ENCODE measurements at regions not wholly inside any gene's neighbourhood (a gene's known extent, or its start where the extent isn't known, plus 50 kb on each side); places are given as distances from the start of the nearest gene placed in this dataset.

- H3K27me3 ChIP-seq: no peaks in the 10 kb centered on the region
- H3K36me3 ChIP-seq: no peaks in the 10 kb centered on the region
- H3F3A ChIP-seq (ENCODE audit: low read depth): no peaks in the 10 kb centered on the region
- H3K79me2 ChIP-seq (ENCODE audit: low read depth): no peaks in the 10 kb centered on the region
- H2AFZ ChIP-seq (replicated peaks): no peak overlapping the region
- no peaks in the 10 kb centered on the region for H3K36me3 Mint-ChIP-seq
- no peak overlapping the region for H3K27ac ChIP-seq
- no peak overlapping the region for H3K4me2 ChIP-seq
- H3K9ac ChIP-seq: no peak overlapping the region
- peaks cover 3% of the 10 kb centered on the region for H3K27me3 Mint-ChIP-seq (ENCODE audit: insufficient read depth, low read depth)
- H3K4me1 Mint-ChIP-seq: no peaks in the 10 kb centered on the region
- no peaks in the 10 kb centered on the region for H4K20me1 ChIP-seq (ENCODE audit: low read depth)
- H3K9me3 ChIP-seq (ENCODE audit: low read depth): no peaks in the 10 kb centered on the region
- no peaks in the 10 kb centered on the region for H3K9me3 Mint-ChIP-seq
- no peak overlapping the region for H3K4me3 Mint-ChIP-seq
- H3K27ac Mint-ChIP-seq: no peak overlapping the region
- TF ChIP-seq CTCF (IDR thresholded peaks at IDR 0.05) (peak; percentile 64), EZH2 (IDR thresholded peaks at IDR 0.05) (no peak), EZH2phosphoT487 (IDR thresholded peaks at IDR 0.05) (no peak)
- DNase-seq (ENCODE audit: low spot score): peak; percentile 49
- H3K4me1 ChIP-seq: peaks cover 4% of the 10 kb centered on the region
- no peak overlapping the region for H3K4me3 ChIP-seq
These were observed 131.7 kb upstream of the EEPD1 start for GRCh38 chr7:36021367-36021766.

- Mint-ChIP-seq H3K27ac (no peak overlapping the region), H3K4me3 (no peak overlapping the region), H3K9me3 (no peaks in the 10 kb centered on the region), H3K36me3 (no peaks in the 10 kb centered on the region), H3K27me3 (ENCODE audit: insufficient read depth, low read depth) (peaks cover 3% of the 10 kb centered on the region), H3K4me1 (no peaks in the 10 kb centered on the region)
- Histone ChIP-seq H3K27ac (no peak overlapping the region), H2AFZ (replicated peaks) (no peak overlapping the region), H3F3A (ENCODE audit: low read depth) (no peaks in the 10 kb centered on the region), H3K4me3 (no peak overlapping the region), H3K4me2 (no peak overlapping the region), H3K27me3 (no peaks in the 10 kb centered on the region), H3K36me3 (no peaks in the 10 kb centered on the region), H4K20me1 (ENCODE audit: low read depth) (no peaks in the 10 kb centered on the region), H3K9me3 (ENCODE audit: low read depth) (no peaks in the 10 kb centered on the region), H3K4me1 (peaks cover 4% of the 10 kb centered on the region), H3K79me2 (ENCODE audit: low read depth) (no peaks in the 10 kb centered on the region), H3K9ac (no peak overlapping the region)
- TF ChIP-seq EZH2 (IDR thresholded peaks at IDR 0.05) (no peak), EZH2phosphoT487 (IDR thresholded peaks at IDR 0.05) (no peak), CTCF (IDR thresholded peaks at IDR 0.05) (no peak)
- DNase-seq (ENCODE audit: low spot score): no peak
These were observed 131.0 kb upstream of the EEPD1 start for GRCh38 chr7:36021917-36022550.

- Histone ChIP-seq H2AFZ (replicated peaks) (no peak overlapping the region), H3K27ac (no peak overlapping the region), H3K27me3 (no peaks in the 10 kb centered on the region), H3K4me2 (no peak overlapping the region), H3K9me3 (ENCODE audit: low read depth) (no peaks in the 10 kb centered on the region), H3K4me1 (peaks cover 4% of the 10 kb centered on the region), H4K20me1 (ENCODE audit: low read depth) (no peaks in the 10 kb centered on the region), H3F3A (ENCODE audit: low read depth) (no peaks in the 10 kb centered on the region), H3K9ac (no peak overlapping the region), H3K79me2 (ENCODE audit: low read depth) (no peaks in the 10 kb centered on the region), H3K36me3 (no peaks in the 10 kb centered on the region), H3K4me3 (no peak overlapping the region)
- DNase-seq (ENCODE audit: low spot score): no peak
- Mint-ChIP-seq H3K4me1 (no peaks in the 10 kb centered on the region), H3K27me3 (ENCODE audit: insufficient read depth, low read depth) (no peaks in the 10 kb centered on the region), H3K9me3 (no peaks in the 10 kb centered on the region), H3K4me3 (no peak overlapping the region), H3K27ac (no peak overlapping the region), H3K36me3 (no peaks in the 10 kb centered on the region)
- TF ChIP-seq CTCF (IDR thresholded peaks at IDR 0.05) (no peak), EZH2phosphoT487 (IDR thresholded peaks at IDR 0.05) (no peak), EZH2 (IDR thresholded peaks at IDR 0.05) (no peak)
These were observed 130.0 kb upstream of the EEPD1 start for GRCh38 chr7:36023033-36023560.

All from neural progenitor cell (in vitro differentiated cells).